SK-N-SH treated with all-trans-retinoic acid at 6 μM for 48 hours (cell line): ENCODE measurements at regions not wholly inside any gene's neighbourhood (a gene's known extent, or its start where the extent isn't known, plus 50 kb on each side); places are given as distances from the start of the nearest gene placed in this dataset.

Experiments
- ATAC-seq: fragments of 200-7000 bp; cut with Tn5 transposase; 3 replicates; pipeline ENCODE4 v1.9.1; 2020; ENCODE audit warnings: mild to moderate bottlenecking, moderate library complexity
- ARNTL ChIP-seq: fragments of 450-650 bp; formaldehyde crosslinking; IDR thresholded peaks from 2 replicates; pipeline ENCODE4 v1.5.0; 2020; ENCODE audit warnings: low read depth, mild to moderate bottlenecking, moderate library complexity, borderline replicate concordance
- BACH2 ChIP-seq: fragments of 250-450 bp; sonication (Bioruptor Pico); IDR thresholded peaks from 2 replicates; pipeline ENCODE4 v1.9.0; 2021; ENCODE audit warnings: mild to moderate bottlenecking, borderline replicate concordance
- CSDC2 ChIP-seq: fragments of 250-450 bp; sonication (Bioruptor Pico); IDR thresholded peaks from 2 replicates; pipeline ENCODE4 v1.5.0; 2020; ENCODE audit warnings: mild to moderate bottlenecking, moderate library complexity
- ESRRG ChIP-seq: fragments of 250-450 bp; sonication (Bioruptor Pico); IDR thresholded peaks from 2 replicates; pipeline ENCODE4 v1.6.1; 2021; ENCODE audit warnings: mild to moderate bottlenecking
- GLIS3 ChIP-seq: fragments of 250-450 bp; sonication (Bioruptor Pico); IDR thresholded peaks from 2 replicates; pipeline ENCODE4 v1.5.0; 2020; ENCODE audit warnings: mild to moderate bottlenecking, moderate library complexity
- ISL1 ChIP-seq: fragments of 250-450 bp; sonication (Bioruptor Pico); IDR thresholded peaks from 2 replicates; pipeline ENCODE4 v2.1.2; 2022; ENCODE audit warnings: mild to moderate bottlenecking, moderate library complexity
- OSR1 ChIP-seq: fragments of 250-450 bp; sonication (Bioruptor Pico); IDR thresholded peaks from 2 replicates; pipeline ENCODE4 v1.8.0; 2022; ENCODE audit warnings: moderate library complexity, mild to moderate bottlenecking, inconsistent platforms
- PPARA ChIP-seq: fragments of 250-450 bp; sonication (Bioruptor Pico); IDR thresholded peaks from 2 replicates; pipeline ENCODE4 v1.5.0; 2020; ENCODE audit warnings: mild to moderate bottlenecking, borderline replicate concordance
- RARB ChIP-seq: fragments of 250-450 bp; sonication (Bioruptor Pico); IDR thresholded peaks from 2 replicates; pipeline ENCODE4 v1.8.0; 2021; ENCODE audit warnings: mild to moderate bottlenecking, moderate library complexity
- SNAI2 ChIP-seq: fragments of 250-450 bp; sonication (Bioruptor Pico); IDR thresholded peaks from 2 replicates; pipeline ENCODE4 v1.5.0; 2020; ENCODE audit warnings: mild to moderate bottlenecking, moderate library complexity
- TCF4 ChIP-seq: fragments of 250-450 bp; sonication (Bioruptor Pico); IDR thresholded peaks from 2 replicates; pipeline ENCODE4 v1.8.0; 2021; ENCODE audit warnings: mild to moderate bottlenecking, moderate library complexity, borderline replicate concordance
- TOX ChIP-seq: fragments of 250-450 bp; sonication (Bioruptor Pico); IDR thresholded peaks from 2 replicates; pipeline ENCODE4 v1.8.0; 2021; ENCODE audit warnings: mild to moderate bottlenecking, moderate library complexity, borderline replicate concordance
- ZC3H10 ChIP-seq: fragments of 250-450 bp; sonication (Bioruptor Pico); IDR thresholded peaks from 2 replicates; pipeline ENCODE4 v1.5.1; 2021; ENCODE audit warnings: mild to moderate bottlenecking, moderate library complexity
- ZFP3 ChIP-seq: fragments of 250-450 bp; sonication (Bioruptor Pico); IDR thresholded peaks from 2 replicates; pipeline ENCODE4 v1.5.0; 2020; ENCODE audit warnings: mild to moderate bottlenecking, moderate library complexity
- ZFP30 ChIP-seq: fragments of 450-650 bp; formaldehyde crosslinking; IDR thresholded peaks from 2 replicates; pipeline ENCODE4 v1.5.0; 2022; ENCODE audit warnings: mild to moderate bottlenecking, moderate library complexity
- ZNF565 ChIP-seq: fragments of 450-650 bp; formaldehyde crosslinking; conservative IDR thresholded peaks from 2 replicates; pipeline ENCODE4 v1.5.0; 2020; ENCODE audit warnings: low read depth, mild to moderate bottlenecking, moderate library complexity
- ZNF70 ChIP-seq: fragments of 450-650 bp; formaldehyde crosslinking; IDR thresholded peaks from 2 replicates; pipeline ENCODE4 v1.5.0; 2020; ENCODE audit warnings: mild to moderate bottlenecking, moderate library complexity
- ZNF8 ChIP-seq: fragments of 450-650 bp; formaldehyde crosslinking; IDR thresholded peaks from 2 replicates; pipeline ENCODE4 v1.5.0; 2020; ENCODE audit warnings: mild to moderate bottlenecking, moderate library complexity
- TF ChIP-seq, protein P1 (sequence below): fragments of 250-450 bp; sonication (Bioruptor Pico); IDR thresholded peaks from 2 replicates; pipeline ENCODE4 v1.8.0; 2020; ENCODE audit warnings: mild to moderate bottlenecking, moderate library complexity, borderline replicate concordance
- TF ChIP-seq, protein P2 (sequence below): fragments of 250-450 bp; sonication (Bioruptor Pico); IDR thresholded peaks from 2 replicates; pipeline ENCODE4 v1.5.1; 2020; ENCODE audit warnings: low read depth, mild to moderate bottlenecking, moderate library complexity
- TF ChIP-seq, protein P3 (sequence below): fragments of 250-450 bp; sonication (Bioruptor Pico); IDR thresholded peaks from 2 replicates; pipeline ENCODE4 v1.8.0; 2021; ENCODE audit warnings: low read depth, mild to moderate bottlenecking, moderate library complexity, borderline replicate concordance
- TF ChIP-seq, protein P4 (sequence below): fragments of 250-450 bp; sonication (Bioruptor Pico); IDR thresholded peaks from 2 replicates; pipeline ENCODE4 v1.5.1; 2021; ENCODE audit warnings: mild to moderate bottlenecking, moderate library complexity

DNA sequence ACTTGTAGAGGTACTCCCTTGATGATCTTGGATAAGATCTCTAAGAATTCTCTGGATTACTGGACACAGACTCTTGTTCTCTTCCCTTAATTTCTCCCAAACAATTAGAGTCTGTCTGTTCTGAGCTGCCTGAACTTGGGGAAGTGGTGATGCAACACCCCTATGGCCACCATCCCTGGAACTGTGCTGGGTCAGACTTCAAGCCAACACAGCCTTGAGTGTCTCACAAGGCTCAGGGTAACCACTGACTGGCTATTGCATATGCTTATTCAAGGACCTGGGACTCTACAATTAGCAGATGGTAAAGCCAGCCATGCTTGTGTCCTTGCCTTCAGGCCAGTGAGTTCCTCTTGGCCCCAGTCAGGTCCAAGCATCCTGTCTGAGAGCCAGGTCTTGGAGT, 504.5 kb downstream of the MAN2A1 start:
- ATAC-seq, result no peak
- TF ChIP-seq ZC3H10 (no peak), ZNF565 (CRISPR knock-in tag) (no peak), ZNF70 (CRISPR knock-in tag) (no peak), SNAI2 (CRISPR knock-in tag) (no peak), PPARA (CRISPR knock-in tag) (no peak), GLIS3 (CRISPR knock-in tag) (no peak), TCF4 (no peak), ESRRG (CRISPR knock-in tag) (no peak), BACH2 (CRISPR knock-in tag) (no peak), OSR1 (no peak), RARB (no peak), ZNF8 (CRISPR knock-in tag) (no peak), ZFP3 (CRISPR knock-in tag) (no peak), ISL1 (no peak), CSDC2 (CRISPR knock-in tag) (no peak), ARNTL (CRISPR knock-in tag) (no peak)
- TF ChIP-seq, protein P1, sequence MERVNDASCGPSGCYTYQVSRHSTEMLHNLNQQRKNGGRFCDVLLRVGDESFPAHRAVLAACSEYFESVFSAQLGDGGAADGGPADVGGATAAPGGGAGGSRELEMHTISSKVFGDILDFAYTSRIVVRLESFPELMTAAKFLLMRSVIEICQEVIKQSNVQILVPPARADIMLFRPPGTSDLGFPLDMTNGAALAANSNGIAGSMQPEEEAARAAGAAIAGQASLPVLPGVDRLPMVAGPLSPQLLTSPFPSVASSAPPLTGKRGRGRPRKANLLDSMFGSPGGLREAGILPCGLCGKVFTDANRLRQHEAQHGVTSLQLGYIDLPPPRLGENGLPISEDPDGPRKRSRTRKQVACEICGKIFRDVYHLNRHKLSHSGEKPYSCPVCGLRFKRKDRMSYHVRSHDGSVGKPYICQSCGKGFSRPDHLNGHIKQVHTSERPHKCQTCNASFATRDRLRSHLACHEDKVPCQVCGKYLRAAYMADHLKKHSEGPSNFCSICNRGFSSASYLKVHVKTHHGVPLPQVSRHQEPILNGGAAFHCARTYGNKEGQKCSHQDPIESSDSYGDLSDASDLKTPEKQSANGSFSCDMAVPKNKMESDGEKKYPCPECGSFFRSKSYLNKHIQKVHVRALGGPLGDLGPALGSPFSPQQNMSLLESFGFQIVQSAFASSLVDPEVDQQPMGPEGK, result no peak
- TF ChIP-seq, protein P2, sequence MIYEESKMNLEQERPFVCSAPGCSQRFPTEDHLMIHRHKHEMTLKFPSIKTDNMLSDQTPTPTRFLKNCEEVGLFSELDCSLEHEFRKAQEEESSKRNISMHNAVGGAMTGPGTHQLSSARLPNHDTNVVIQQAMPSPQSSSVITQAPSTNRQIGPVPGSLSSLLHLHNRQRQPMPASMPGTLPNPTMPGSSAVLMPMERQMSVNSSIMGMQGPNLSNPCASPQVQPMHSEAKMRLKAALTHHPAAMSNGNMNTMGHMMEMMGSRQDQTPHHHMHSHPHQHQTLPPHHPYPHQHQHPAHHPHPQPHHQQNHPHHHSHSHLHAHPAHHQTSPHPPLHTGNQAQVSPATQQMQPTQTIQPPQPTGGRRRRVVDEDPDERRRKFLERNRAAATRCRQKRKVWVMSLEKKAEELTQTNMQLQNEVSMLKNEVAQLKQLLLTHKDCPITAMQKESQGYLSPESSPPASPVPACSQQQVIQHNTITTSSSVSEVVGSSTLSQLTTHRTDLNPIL (CRISPR knock-in tag), result no peak
- TF ChIP-seq, protein P3, sequence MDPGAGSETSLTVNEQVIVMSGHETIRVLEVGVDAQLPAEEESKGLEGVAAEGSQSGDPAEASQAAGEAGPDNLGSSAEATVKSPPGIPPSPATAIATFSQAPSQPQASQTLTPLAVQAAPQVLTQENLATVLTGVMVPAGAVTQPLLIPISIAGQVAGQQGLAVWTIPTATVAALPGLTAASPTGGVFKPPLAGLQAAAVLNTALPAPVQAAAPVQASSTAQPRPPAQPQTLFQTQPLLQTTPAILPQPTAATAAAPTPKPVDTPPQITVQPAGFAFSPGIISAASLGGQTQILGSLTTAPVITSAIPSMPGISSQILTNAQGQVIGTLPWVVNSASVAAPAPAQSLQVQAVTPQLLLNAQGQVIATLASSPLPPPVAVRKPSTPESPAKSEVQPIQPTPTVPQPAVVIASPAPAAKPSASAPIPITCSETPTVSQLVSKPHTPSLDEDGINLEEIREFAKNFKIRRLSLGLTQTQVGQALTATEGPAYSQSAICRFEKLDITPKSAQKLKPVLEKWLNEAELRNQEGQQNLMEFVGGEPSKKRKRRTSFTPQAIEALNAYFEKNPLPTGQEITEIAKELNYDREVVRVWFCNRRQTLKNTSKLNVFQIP (CRISPR knock-in tag), result no peak
- TF ChIP-seq, protein P4, sequence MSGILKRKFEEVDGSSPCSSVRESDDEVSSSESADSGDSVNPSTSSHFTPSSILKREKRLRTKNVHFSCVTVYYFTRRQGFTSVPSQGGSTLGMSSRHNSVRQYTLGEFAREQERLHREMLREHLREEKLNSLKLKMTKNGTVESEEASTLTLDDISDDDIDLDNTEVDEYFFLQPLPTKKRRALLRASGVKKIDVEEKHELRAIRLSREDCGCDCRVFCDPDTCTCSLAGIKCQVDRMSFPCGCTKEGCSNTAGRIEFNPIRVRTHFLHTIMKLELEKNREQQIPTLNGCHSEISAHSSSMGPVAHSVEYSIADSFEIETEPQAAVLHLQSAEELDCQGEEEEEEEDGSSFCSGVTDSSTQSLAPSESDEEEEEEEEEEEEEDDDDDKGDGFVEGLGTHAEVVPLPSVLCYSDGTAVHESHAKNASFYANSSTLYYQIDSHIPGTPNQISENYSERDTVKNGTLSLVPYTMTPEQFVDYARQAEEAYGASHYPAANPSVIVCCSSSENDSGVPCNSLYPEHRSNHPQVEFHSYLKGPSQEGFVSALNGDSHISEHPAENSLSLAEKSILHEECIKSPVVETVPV (CRISPR knock-in tag), result no peak

DNA sequence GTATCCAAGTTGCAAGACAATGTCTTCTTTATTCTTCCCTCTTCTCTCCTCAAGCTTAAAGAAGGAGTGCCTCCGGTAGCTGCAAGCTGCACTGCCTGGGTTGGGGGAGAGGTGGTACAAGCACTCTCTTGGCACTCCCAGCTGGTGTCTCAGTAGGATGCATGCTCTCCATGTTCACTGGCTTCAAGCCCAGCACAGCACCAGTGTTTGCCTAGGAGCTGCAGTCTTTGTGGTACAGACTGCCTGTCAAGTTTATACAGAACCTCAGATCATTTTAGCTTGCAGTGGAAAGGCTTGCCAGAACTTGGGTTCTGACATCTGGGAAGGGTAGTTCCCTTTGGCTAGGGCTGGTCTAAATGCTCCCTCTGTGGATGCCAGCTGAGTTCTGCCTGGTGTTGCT, 505.6 kb downstream of the MAN2A1 start:
- ATAC-seq, result no peak
- TF ChIP-seq ARNTL (CRISPR knock-in tag) (no peak), ZC3H10 (no peak)
- TF ChIP-seq, protein P2 (CRISPR knock-in tag), result no peak

DNA sequence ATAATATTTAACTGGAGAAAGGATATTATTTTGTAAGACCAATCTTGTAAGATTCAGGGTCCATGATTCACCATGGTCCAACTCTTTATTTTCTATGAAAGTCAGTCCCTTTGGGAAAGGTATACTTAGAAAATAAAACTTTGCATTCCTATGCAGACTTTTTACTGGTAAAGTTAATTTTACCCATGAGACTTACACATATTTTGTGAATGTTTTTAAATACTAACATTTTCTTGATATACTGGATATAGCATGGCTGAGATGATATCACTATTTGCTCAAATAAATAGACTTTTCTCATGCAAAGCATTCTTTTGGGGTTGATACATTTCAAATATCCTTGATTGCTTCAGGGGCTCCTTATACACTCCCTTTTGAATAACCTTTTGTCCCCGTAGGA, 512.1 kb downstream of the MAN2A1 start:
- TF ChIP-seq SNAI2 (CRISPR knock-in tag) (no peak), ZFP3 (CRISPR knock-in tag) (no peak), ZNF70 (CRISPR knock-in tag) (no peak), ZFP30 (no peak), TOX (CRISPR knock-in tag) (no peak), ZNF8 (CRISPR knock-in tag) (no peak)
- TF ChIP-seq, protein P3 (CRISPR knock-in tag), result no peak
- no peak for ATAC-seq
